COLO829 (cell line): ENCODE measurements at regions not wholly inside any gene's neighbourhood (a gene's known extent, or its start where the extent isn't known, plus 50 kb on each side); places are given as distances from the start of the nearest gene placed in this dataset.
A peak's percentile ranks its signal among the peaks of the same experiment; 100 is the strongest.
"Not testable (repeated sequence)": the region's sequence is repeated elsewhere in the genome, so short reads cannot be mapped to it uniquely, and the experiment has no call there.

ENCODE experiments used
- DNase-seq: peaks from one replicate; pipeline ENCODE4 v3.0.0; 2012; ENCODE audit warnings: low spot score

- DNase-seq, result no peak
These were observed 61.1 kb upstream of the SEM1 start for GRCh38 chr7:96770758-96771157.

- DNase-seq, result no peak
These were observed 62.6 kb upstream of the SEM1 start for GRCh38 chr7:96772139-96772694.

GRCh38 chr7:96773483-96773882 lies 63.8 kb upstream of the SEM1 start:
- DNase-seq, result no peak

GRCh38 chr7:96774358-96774757 lies 64.7 kb upstream of the SEM1 start:
- no peak for DNase-seq

GRCh38 chr7:96775046-96775445 lies 65.4 kb upstream of the SEM1 start:
- no peak for DNase-seq

GRCh38 chr7:96778263-96778662 lies 68.6 kb upstream of the SEM1 start:
- DNase-seq, result no peak

GRCh38 chr7:96781919-96782318 lies 72.3 kb upstream of the SEM1 start:
- DNase-seq, result no peak

- not testable (repeated sequence) for DNase-seq
These were observed 73.1 kb upstream of the SEM1 start for GRCh38 chr7:96782686-96783298.

GRCh38 chr7:96784597-96784996 lies 75.0 kb upstream of the SEM1 start:
- DNase-seq, result no peak

- no peak for DNase-seq
These were observed 76.8 kb upstream of the SEM1 start for GRCh38 chr7:96786261-96786997.

- no peak for DNase-seq
These were observed 77.4 kb upstream of the SEM1 start for GRCh38 chr7:96786998-96787395.

GRCh38 chr7:96789914-96790313 lies 80.3 kb upstream of the SEM1 start:
- no peak for DNase-seq

- DNase-seq, result no peak
These were observed 82.5 kb upstream of the SEM1 start for GRCh38 chr7:96792115-96792514.

- DNase-seq, result no peak
These were observed 84.4 kb upstream of the SEM1 start for GRCh38 chr7:96794063-96794462.

- no peak for DNase-seq
These were observed 90.5 kb upstream of the SEM1 start for GRCh38 chr7:96800122-96800521.

GRCh38 chr7:96800824-96801223 lies 91.2 kb upstream of the SEM1 start:
- DNase-seq, result peak; percentile 45

- DNase-seq, result peak; percentile 87
These were observed 109.6 kb upstream of the SEM1 start for GRCh38 chr7:96819111-96819700.

GRCh38 chr7:96821131-96821530 lies 111.5 kb upstream of the SEM1 start:
- DNase-seq, result not testable (repeated sequence)

- no peak for DNase-seq
These were observed 113.2 kb upstream of the SEM1 start for GRCh38 chr7:96822824-96823223.

- DNase-seq, result peak; percentile 70
These were observed 113.6 kb upstream of the SEM1 start for GRCh38 chr7:96823274-96823673.

- no peak for DNase-seq
These were observed 115.0 kb upstream of the SEM1 start for GRCh38 chr7:96824686-96825085.

GRCh38 chr7:96825285-96825684 lies 115.6 kb upstream of the SEM1 start:
- no peak for DNase-seq

- no peak for DNase-seq
These were observed 116.4 kb upstream of the SEM1 start for GRCh38 chr7:96826089-96826488.
